Stimulated activated memory B cell treated with anti-CD40 and anti-IgM and Interleukin-4, amounts not matched to agents 10 μg/mL and 1 μg/mL and 100 μg/mL, for 72 hours (primary cell): ENCODE measurements at regions not wholly inside any gene's neighbourhood (a gene's known extent, or its start where the extent isn't known, plus 50 kb on each side); places are given as distances from the start of the nearest gene placed in this dataset.
"Not testable (repeated sequence)": the region's sequence is repeated elsewhere in the genome, so short reads cannot be mapped to it uniquely, and the experiment has no call there.

Source experiments
- ATAC-seq: fragments of 150-1000 bp; cut with Tn5 transposase; 2 replicates; pipeline ENCODE4 v1.10.0; 2021
- H3K27ac Mint-ChIP-seq: one replicate; pipeline ENCODE4 v1.8.0; 2022; ENCODE audit warnings: mild to moderate bottlenecking, mixed read lengths
- H3K27me3 Mint-ChIP-seq: one replicate; pipeline ENCODE4 v1.8.0; 2022; ENCODE audit warnings: mixed read lengths
- H3K36me3 Mint-ChIP-seq: one replicate; pipeline ENCODE4 v1.8.0; 2022; ENCODE audit warnings: mixed read lengths
- H3K4me1 Mint-ChIP-seq: one replicate; pipeline ENCODE4 v1.8.0; 2022; ENCODE audit warnings: mixed read lengths
- H3K4me3 Mint-ChIP-seq: one replicate; pipeline ENCODE4 v1.8.0; 2022; ENCODE audit warnings: mild to moderate bottlenecking, moderate library complexity, mixed read lengths
- H3K9me3 Mint-ChIP-seq: one replicate; pipeline ENCODE4 v1.8.0; 2022; ENCODE audit warnings: mixed read lengths

DNA sequence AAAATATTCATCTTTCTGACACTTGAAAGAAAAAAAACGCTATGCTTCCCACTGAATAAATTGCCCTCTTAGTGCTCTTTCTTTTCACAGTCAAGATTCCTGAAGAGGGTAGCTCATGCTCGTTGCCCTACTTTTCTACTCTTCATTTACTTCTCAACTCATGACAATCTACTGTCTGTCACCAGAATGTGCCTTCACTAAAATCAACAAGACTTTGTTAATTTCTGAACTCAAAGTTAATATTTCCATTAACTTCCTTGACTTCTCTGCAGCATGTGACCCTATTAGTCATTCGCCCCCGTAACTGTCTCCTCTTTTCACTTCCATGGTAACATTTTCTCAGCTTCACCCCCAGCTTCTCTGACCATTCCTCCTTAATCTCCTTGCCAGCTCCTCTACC is 98.9 kb upstream of the MAPRE2 start:
- no peak for ATAC-seq
- Mint-ChIP-seq H3K9me3 (no peaks in the 10 kb centered on the region), H3K27ac (no peak overlapping the region), H3K36me3 (no peaks in the 10 kb centered on the region), H3K27me3 (peaks cover 21% of the 10 kb centered on the region), H3K4me1 (no peaks in the 10 kb centered on the region), H3K4me3 (no peak overlapping the region)

- H3K27me3 Mint-ChIP-seq = peaks cover 14% of the 10 kb centered on the region
- H3K36me3 Mint-ChIP-seq = no peaks in the 10 kb centered on the region
- H3K4me3 Mint-ChIP-seq = no peak overlapping the region
- H3K27ac Mint-ChIP-seq = no peak overlapping the region
- ATAC-seq = no peak
- H3K9me3 Mint-ChIP-seq = no peaks in the 10 kb centered on the region
- no peaks in the 10 kb centered on the region for H3K4me1 Mint-ChIP-seq
Observed at GRCh38 chr18:34942975-34943374, 98.2 kb upstream of the MAPRE2 start.

- no peak overlapping the region for H3K4me3 Mint-ChIP-seq
- H3K9me3 Mint-ChIP-seq = no peaks in the 10 kb centered on the region
- no peaks in the 10 kb centered on the region for H3K4me1 Mint-ChIP-seq
- peaks cover 14% of the 10 kb centered on the region for H3K27me3 Mint-ChIP-seq
- ATAC-seq = no peak
- H3K36me3 Mint-ChIP-seq = no peaks in the 10 kb centered on the region
- no peak overlapping the region for H3K27ac Mint-ChIP-seq
Observed at GRCh38 chr18:34943587-34943986, 97.6 kb upstream of the MAPRE2 start.

DNA sequence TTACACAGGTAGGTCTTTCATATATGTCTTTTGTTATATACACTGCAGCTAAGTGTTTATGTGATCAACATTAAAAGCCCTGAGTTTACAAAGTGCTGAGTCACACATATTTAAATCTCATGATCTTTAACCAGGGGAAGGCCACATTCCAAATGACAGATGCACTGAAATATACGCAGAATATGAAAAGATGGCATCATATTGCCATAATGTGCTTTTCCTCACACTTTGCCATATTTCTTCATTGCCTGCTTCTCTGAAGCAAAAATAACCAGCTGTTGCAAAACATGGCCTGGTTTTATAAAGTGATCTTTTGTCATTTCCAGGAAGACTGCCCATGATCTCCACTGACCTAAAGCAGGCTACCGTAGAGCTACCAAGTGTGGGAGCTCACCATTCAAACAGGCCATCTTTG is 93.5 kb upstream of the MAPRE2 start:
- Mint-ChIP-seq H3K36me3 (no peaks in the 10 kb centered on the region), H3K27ac (no peak overlapping the region), H3K4me3 (no peak overlapping the region), H3K4me1 (no peaks in the 10 kb centered on the region), H3K27me3 (peaks cover 9% of the 10 kb centered on the region), H3K9me3 (no peaks in the 10 kb centered on the region)
- ATAC-seq = no peak

DNA sequence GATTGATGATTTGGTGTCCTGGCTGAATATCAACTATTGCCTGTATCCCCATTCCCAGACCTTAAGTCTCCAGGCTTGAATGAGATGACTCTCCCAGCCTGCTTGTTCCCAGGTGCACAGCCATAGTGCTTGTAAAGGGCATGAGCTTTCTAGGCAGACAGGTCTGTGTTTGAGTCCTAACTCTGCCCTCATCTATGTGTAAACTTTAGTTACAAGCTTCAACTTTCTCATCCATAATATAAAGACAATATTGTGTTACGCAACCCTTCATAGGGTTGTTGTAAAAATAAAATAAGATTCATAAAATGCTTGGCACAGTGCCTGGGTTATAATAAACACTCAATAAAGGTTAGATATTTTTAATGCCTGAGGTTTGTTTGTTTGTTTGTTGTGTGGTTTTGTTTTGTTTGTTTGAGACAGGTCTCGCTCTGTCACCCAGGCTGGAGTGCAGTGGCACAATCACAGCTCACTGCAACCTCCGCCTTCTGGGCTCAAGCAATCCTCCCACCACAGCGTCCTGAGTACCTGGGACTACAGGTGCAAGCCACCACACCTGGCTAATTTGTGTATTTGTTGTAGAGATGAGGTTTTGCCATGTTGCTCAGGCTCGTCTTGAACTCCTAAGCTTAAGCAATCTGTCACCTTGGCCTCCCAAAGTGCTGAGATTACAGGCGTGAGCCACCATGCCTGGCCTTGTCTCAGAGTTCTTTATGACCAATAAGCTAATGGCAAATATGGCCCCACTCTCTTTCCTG is 89.4 kb upstream of the MAPRE2 start:
- Mint-ChIP-seq H3K27me3 (peaks cover 29% of the 10 kb centered on the region), H3K36me3 (no peaks in the 10 kb centered on the region), H3K4me3 (no peak overlapping the region), H3K9me3 (peaks cover 5% of the 10 kb centered on the region), H3K4me1 (no peaks in the 10 kb centered on the region), H3K27ac (no peak overlapping the region)
- no peak for ATAC-seq

GRCh38 chr18:34953212-34953611 is 88.0 kb upstream of the MAPRE2 start:
- no peaks in the 10 kb centered on the region for H3K36me3 Mint-ChIP-seq
- no peak overlapping the region for H3K27ac Mint-ChIP-seq
- peaks cover 5% of the 10 kb centered on the region for H3K9me3 Mint-ChIP-seq
- H3K4me3 Mint-ChIP-seq = no peak overlapping the region
- H3K27me3 Mint-ChIP-seq = peaks cover 43% of the 10 kb centered on the region
- H3K4me1 Mint-ChIP-seq = no peaks in the 10 kb centered on the region
- ATAC-seq = no peak

- not testable (repeated sequence) for H3K4me1 Mint-ChIP-seq, H3K4me3 Mint-ChIP-seq, ATAC-seq, H3K27ac Mint-ChIP-seq, H3K36me3 Mint-ChIP-seq, H3K9me3 Mint-ChIP-seq
- H3K27me3 Mint-ChIP-seq = peaks cover 61% of the 10 kb centered on the region
Observed at GRCh38 chr18:34955494-34955893, 85.7 kb upstream of the MAPRE2 start.

DNA sequence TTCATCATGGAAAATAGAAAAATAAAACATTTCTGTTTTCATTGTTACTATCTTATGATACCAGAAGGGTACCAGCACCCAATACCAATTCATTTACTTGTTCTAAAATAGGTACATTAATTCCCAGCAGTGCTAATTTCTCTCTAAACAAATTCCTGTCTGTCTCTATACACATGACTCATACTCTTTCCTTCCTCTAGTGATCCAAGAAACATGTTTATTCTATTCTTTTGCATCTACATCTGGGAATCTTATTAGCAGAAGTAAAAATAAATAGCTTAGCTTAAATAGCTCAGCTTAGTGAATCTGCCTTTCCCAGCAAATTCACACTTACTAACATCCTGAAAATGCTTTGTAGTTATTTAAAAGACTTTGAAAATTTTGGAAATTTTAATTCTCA is 84.5 kb upstream of the MAPRE2 start:
- Mint-ChIP-seq H3K36me3 (no peaks in the 10 kb centered on the region), H3K4me3 (no peak overlapping the region), H3K27me3 (peaks cover 62% of the 10 kb centered on the region), H3K27ac (no peak overlapping the region), H3K4me1 (no peaks in the 10 kb centered on the region), H3K9me3 (peaks cover 5% of the 10 kb centered on the region)
- ATAC-seq = no peak

GRCh38 chr18:34957119-34957863 is 83.9 kb upstream of the MAPRE2 start:
- no peak overlapping the region for H3K4me3 Mint-ChIP-seq
- peaks cover 57% of the 10 kb centered on the region for H3K27me3 Mint-ChIP-seq
- peaks cover 5% of the 10 kb centered on the region for H3K9me3 Mint-ChIP-seq
- no peak for ATAC-seq
- H3K36me3 Mint-ChIP-seq = no peaks in the 10 kb centered on the region
- H3K27ac Mint-ChIP-seq = no peak overlapping the region
- no peaks in the 10 kb centered on the region for H3K4me1 Mint-ChIP-seq

GRCh38 chr18:34957864-34958259 is 83.4 kb upstream of the MAPRE2 start:
- no peak overlapping the region for H3K27ac Mint-ChIP-seq
- H3K4me3 Mint-ChIP-seq = no peak overlapping the region
- H3K27me3 Mint-ChIP-seq = peaks cover 54% of the 10 kb centered on the region
- peaks cover 5% of the 10 kb centered on the region for H3K9me3 Mint-ChIP-seq
- ATAC-seq = no peak
- H3K36me3 Mint-ChIP-seq = no peaks in the 10 kb centered on the region
- H3K4me1 Mint-ChIP-seq = no peaks in the 10 kb centered on the region

- no peak for ATAC-seq
- peaks cover 5% of the 10 kb centered on the region for H3K9me3 Mint-ChIP-seq
Observed at GRCh38 chr18:34959211-34959829, 81.9 kb upstream of the MAPRE2 start.

GRCh38 chr18:34959989-34960388 is 81.2 kb upstream of the MAPRE2 start:
- Mint-ChIP-seq H3K4me3 (no peak overlapping the region), H3K36me3 (no peaks in the 10 kb centered on the region), H3K27ac (no peak overlapping the region), H3K4me1 (no peaks in the 10 kb centered on the region), H3K9me3 (peaks cover 5% of the 10 kb centered on the region), H3K27me3 (peaks cover 57% of the 10 kb centered on the region)
- ATAC-seq = no peak

More at GRCh38 chr18:34959211-34959829, 81.9 kb upstream of the MAPRE2 start:
- Mint-ChIP-seq H3K27me3 (peaks cover 60% of the 10 kb centered on the region), H3K27ac (no peak overlapping the region), H3K4me1 (no peaks in the 10 kb centered on the region), H3K36me3 (no peaks in the 10 kb centered on the region), H3K4me3 (no peak overlapping the region)

DNA sequence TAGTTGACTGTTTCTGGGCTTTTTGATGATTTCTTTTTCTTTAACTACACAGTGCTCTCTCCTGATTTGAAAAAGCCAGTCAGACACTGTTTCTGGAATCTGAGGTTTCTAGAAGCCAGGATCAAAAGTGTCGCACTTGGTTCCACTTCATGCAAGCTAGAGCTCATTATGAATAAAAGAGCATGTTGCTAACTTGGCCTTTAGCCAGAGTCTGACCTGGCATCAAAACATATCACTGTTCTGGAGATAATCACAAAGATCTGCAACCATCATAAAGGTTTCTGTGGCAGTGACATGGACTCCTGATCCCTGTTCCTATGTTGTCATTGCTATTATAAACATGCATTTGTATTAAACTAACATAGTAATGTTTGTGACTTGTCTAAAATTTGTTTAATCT is 76.1 kb upstream of the MAPRE2 start:
- Mint-ChIP-seq H3K27ac (no peak overlapping the region), H3K36me3 (no peaks in the 10 kb centered on the region), H3K4me1 (no peaks in the 10 kb centered on the region), H3K27me3 (peaks cover 14% of the 10 kb centered on the region), H3K9me3 (no peaks in the 10 kb centered on the region), H3K4me3 (no peak overlapping the region)
- ATAC-seq = no peak

- H3K4me3 Mint-ChIP-seq = no peak overlapping the region
- no peaks in the 10 kb centered on the region for H3K9me3 Mint-ChIP-seq
- no peaks in the 10 kb centered on the region for H3K4me1 Mint-ChIP-seq
- H3K27me3 Mint-ChIP-seq = peaks cover 10% of the 10 kb centered on the region
- H3K27ac Mint-ChIP-seq = no peak overlapping the region
- H3K36me3 Mint-ChIP-seq = no peaks in the 10 kb centered on the region
- ATAC-seq = no peak
Observed at GRCh38 chr18:34965566-34965965, 75.6 kb upstream of the MAPRE2 start.

GRCh38 chr18:34970106-34970505 is 71.1 kb upstream of the MAPRE2 start:
- Mint-ChIP-seq H3K9me3 (no peaks in the 10 kb centered on the region), H3K36me3 (no peaks in the 10 kb centered on the region), H3K27me3 (peaks cover 23% of the 10 kb centered on the region), H3K4me3 (no peak overlapping the region), H3K4me1 (no peaks in the 10 kb centered on the region), H3K27ac (no peak overlapping the region)
- no peak for ATAC-seq

- no peak for ATAC-seq
- H3K27ac Mint-ChIP-seq = no peak overlapping the region
- H3K27me3 Mint-ChIP-seq = peaks cover 23% of the 10 kb centered on the region
- H3K36me3 Mint-ChIP-seq = no peaks in the 10 kb centered on the region
- no peaks in the 10 kb centered on the region for H3K9me3 Mint-ChIP-seq
- peaks cover 3% of the 10 kb centered on the region for H3K4me1 Mint-ChIP-seq
- H3K4me3 Mint-ChIP-seq = no peak overlapping the region
Observed at GRCh38 chr18:34971313-34971712, 69.9 kb upstream of the MAPRE2 start.
